CD4-positive, alpha-beta memory T cell (primary cell): ENCODE measurements at regions not wholly inside any gene's neighbourhood (a gene's known extent, or its start where the extent isn't known, plus 50 kb on each side); places are given as distances from the start of the nearest gene placed in this dataset.

Experiments
- CTCF ChIA-PET: fragments of 350-600 bp; sonication (Branson Sonifier 250); formaldehyde crosslinking; loops from one replicate; lab custom pipeline; 2021; ENCODE audit warnings: inconsistent platforms; ENCODE audit not compliant: partially characterized antibody; lab: Charles Lee
- POLR2A ChIA-PET: fragments of 350-600 bp; sonication (Branson Sonifier 250); formaldehyde crosslinking; loops from one replicate; lab custom pipeline; 2021; ENCODE audit not compliant: partially characterized antibody; lab: Charles Lee
- DNase-seq, 5 donors: peaks; one replicate each; pipeline versions ENCODE4 v3.0.0 to v3.0.0-alpha.2; 2020 to 2022; ENCODE audit warnings: mixed read lengths in 1 of 5
- H3K27ac ChIP-seq: one replicate; pipeline ENCODE4 v1.7.0; 2013; ENCODE audit warnings: low read depth, low read length
- H3K27me3 ChIP-seq: 2 replicates; pipeline ENCODE4 v1.7.0; 2013; ENCODE audit warnings: mild to moderate bottlenecking, low read length, moderate library complexity; ENCODE audit not compliant: insufficient read depth
- H3K36me3 ChIP-seq: 2 replicates; pipeline ENCODE4 v1.7.0; 2013; ENCODE audit warnings: mild to moderate bottlenecking, low read length, moderate library complexity; ENCODE audit not compliant: insufficient read depth
- H3K4me1 ChIP-seq: 2 replicates; pipeline ENCODE4 v1.7.0; 2013; ENCODE audit warnings: mild to moderate bottlenecking, low read length, moderate library complexity; ENCODE audit not compliant: insufficient read depth
- H3K4me3 ChIP-seq, 2 donors: one replicate each; pipeline ENCODE4 v1.7.0; 2013; ENCODE audit warnings: low read length in 2 of 2, mild to moderate bottlenecking in 1 of 2
- H3K9me3 ChIP-seq, 2 donors: one replicate each; pipeline ENCODE4 v1.7.0; 2013; ENCODE audit warnings: low read length in 2 of 2, control low read depth in 1 of 2; ENCODE audit not compliant: control insufficient read depth in 1 of 2
- H3K27ac Mint-ChIP-seq, 7 donors: one replicate each; pipeline ENCODE4 v1.8.0; 2020 to 2021; ENCODE audit warnings: mixed read lengths in 7 of 7, mild to moderate bottlenecking in 6 of 7, inconsistent platforms in 3 of 7, moderate library complexity in 3 of 7
- H3K27me3 Mint-ChIP-seq, 2 donors: one replicate each; pipeline ENCODE4 v1.8.0; 2020 to 2021; ENCODE audit warnings: mixed read lengths in 2 of 2
- H3K36me3 Mint-ChIP-seq, 2 donors: one replicate each; pipeline ENCODE4 v1.8.0; 2020 to 2021; ENCODE audit warnings: mixed read lengths in 2 of 2, inconsistent platforms in 1 of 2, mild to moderate bottlenecking in 1 of 2
- H3K4me1 Mint-ChIP-seq, 4 donors: one replicate each; pipeline ENCODE4 v1.8.0; 2020 to 2021; ENCODE audit warnings: mixed read lengths in 4 of 4, mild to moderate bottlenecking in 1 of 4
- H3K4me3 Mint-ChIP-seq, 8 donors: one replicate each; pipeline ENCODE4 v1.8.0; 2020 to 2021; ENCODE audit warnings: mixed read lengths in 8 of 8, mild to moderate bottlenecking in 7 of 8, moderate library complexity in 6 of 8, inconsistent platforms in 3 of 8
- H3K9me3 Mint-ChIP-seq, 8 donors: one replicate each; pipeline ENCODE4 v1.8.0; 2020 to 2021; ENCODE audit warnings: mixed read lengths in 8 of 8, mild to moderate bottlenecking in 5 of 8, inconsistent platforms in 3 of 8, moderate library complexity in 1 of 8
- intact Hi-C: fragments of 100-400 bp; cut with micrococcal nuclease; formaldehyde crosslinking; loops from one replicate; pipeline ENCODE4 v1.15.1; 2023

- intact Hi-C loops = no loop called here
- H3K4me1 ChIP-seq = no peaks in the 10 kb centered on the region
- Mint-ChIP-seq H3K4me1 (peaks cover 0 to 11% (median 1%) of the 10 kb centered on the region in 4 donors), H3K27ac (no peak overlapping the region), H3K27me3 (peaks cover 6 to 23% of the 10 kb centered on the region in 2 donors), H3K4me3 (no peak overlapping the region), H3K9me3 (peaks cover 0 to 13% (median 9%) of the 10 kb centered on the region in 8 donors), H3K36me3 (no peaks in the 10 kb centered on the region)
- H3K27ac ChIP-seq = no peak overlapping the region
- H3K4me3 ChIP-seq = no peak overlapping the region
- POLR2A ChIA-PET = no interaction called here
- H3K9me3 ChIP-seq = peaks cover 0 to 4% of the 10 kb centered on the region in 2 donors
- H3K36me3 ChIP-seq = no peaks in the 10 kb centered on the region
- peak in 1 of 5 donors; percentile 16 for DNase-seq
- H3K27me3 ChIP-seq = no peaks in the 10 kb centered on the region
- CTCF ChIA-PET = no interaction called here
These were observed 499.6 kb downstream of the BRD1 start for GRCh38 chr22:49328118-49328475.

- peaks cover 8 to 22% of the 10 kb centered on the region in 2 donors for H3K27me3 Mint-ChIP-seq
- peaks cover 0 to 11% (median 1%) of the 10 kb centered on the region in 4 donors for H3K4me1 Mint-ChIP-seq
- DNase-seq = no peak
- POLR2A ChIA-PET = no interaction called here
- no peak overlapping the region for H3K4me3 ChIP-seq
- CTCF ChIA-PET = no interaction called here
- H3K27ac ChIP-seq = no peak overlapping the region
- H3K4me3 Mint-ChIP-seq = no peak overlapping the region
- no peaks in the 10 kb centered on the region for H3K36me3 ChIP-seq
- intact Hi-C loops = no loop called here
- no peaks in the 10 kb centered on the region for H3K4me1 ChIP-seq
- H3K27me3 ChIP-seq = no peaks in the 10 kb centered on the region
- no peaks in the 10 kb centered on the region for H3K36me3 Mint-ChIP-seq
- no peak overlapping the region for H3K27ac Mint-ChIP-seq
- peaks cover 0 to 4% of the 10 kb centered on the region in 2 donors for H3K9me3 ChIP-seq
- H3K9me3 Mint-ChIP-seq = peaks cover 0 to 13% (median 9%) of the 10 kb centered on the region in 8 donors
These were observed 500.1 kb downstream of the BRD1 start for GRCh38 chr22:49327411-49328117.

GRCh38 chr22:49326558-49326957 is 501.1 kb downstream of the BRD1 start:
- Mint-ChIP-seq H3K4me1 (peaks cover 0 to 11% (median 1%) of the 10 kb centered on the region in 4 donors), H3K27ac (no peak overlapping the region), H3K9me3 (peaks cover 0 to 13% (median 9%) of the 10 kb centered on the region in 8 donors), H3K36me3 (no peaks in the 10 kb centered on the region), H3K27me3 (peaks cover 17 to 19% of the 10 kb centered on the region in 2 donors), H3K4me3 (peak overlapping the region in 1 of 8 donors; percentile 26)
- peaks cover 0 to 4% of the 10 kb centered on the region in 2 donors for H3K9me3 ChIP-seq
- H3K27me3 ChIP-seq = no peaks in the 10 kb centered on the region
- DNase-seq = no peak
- intact Hi-C loops = no loop called here
- H3K4me3 ChIP-seq = no peak overlapping the region
- H3K4me1 ChIP-seq = no peaks in the 10 kb centered on the region
- H3K27ac ChIP-seq = no peak overlapping the region
- POLR2A ChIA-PET = no interaction called here
- CTCF ChIA-PET = interaction anchor here (1.0 kb wide), 1 partner anchor 21 kb away, joined by 3 read pairs; no protein-coding TSS in a partner anchor
- H3K36me3 ChIP-seq = no peaks in the 10 kb centered on the region

- no peak overlapping the region for H3K4me3 Mint-ChIP-seq
- peaks cover 0 to 4% of the 10 kb centered on the region in 2 donors for H3K9me3 ChIP-seq
- intact Hi-C loops = no loop called here
- peaks cover 0 to 13% (median 9%) of the 10 kb centered on the region in 8 donors for H3K9me3 Mint-ChIP-seq
- H3K27ac ChIP-seq = no peak overlapping the region
- no peak overlapping the region for H3K27ac Mint-ChIP-seq
- H3K27me3 Mint-ChIP-seq = peaks cover 19 to 20% of the 10 kb centered on the region in 2 donors
- ChIA-PET POLR2A (no interaction called here), CTCF (interaction anchor here (1.0 kb wide), 1 partner anchor 21 kb away, joined by 3 read pairs; no protein-coding TSS in a partner anchor)
- H3K36me3 Mint-ChIP-seq = no peaks in the 10 kb centered on the region
- H3K4me3 ChIP-seq = no peak overlapping the region
- H3K4me1 ChIP-seq = no peaks in the 10 kb centered on the region
- no peak for DNase-seq
- H3K27me3 ChIP-seq = no peaks in the 10 kb centered on the region
- H3K36me3 ChIP-seq = no peaks in the 10 kb centered on the region
- H3K4me1 Mint-ChIP-seq = peaks cover 0 to 11% (median 1%) of the 10 kb centered on the region in 4 donors
These were observed 501.9 kb downstream of the BRD1 start for GRCh38 chr22:49325531-49326395.

- peaks cover 0 to 13% (median 9%) of the 10 kb centered on the region in 8 donors for H3K9me3 Mint-ChIP-seq
- H3K4me1 ChIP-seq = no peaks in the 10 kb centered on the region
- H3K4me3 Mint-ChIP-seq = peak overlapping the region in 3 of 8 donors; percentile 5 to 66 (median 39)
- no peak overlapping the region for H3K27ac ChIP-seq
- H3K4me3 ChIP-seq = no peak overlapping the region
- H3K27me3 ChIP-seq = no peaks in the 10 kb centered on the region
- no peak for DNase-seq
- ChIA-PET POLR2A (no interaction called here), CTCF (interaction anchor here (0.6 kb wide), 1 partner anchor 15 kb away, joined by 5 read pairs; no protein-coding TSS in a partner anchor)
- intact Hi-C loops = no loop called here
- H3K4me1 Mint-ChIP-seq = peaks cover 0 to 11% (median 1%) of the 10 kb centered on the region in 4 donors
- H3K27ac Mint-ChIP-seq = no peak overlapping the region
- H3K9me3 ChIP-seq = peaks cover 0 to 4% of the 10 kb centered on the region in 2 donors
- H3K36me3 Mint-ChIP-seq = no peaks in the 10 kb centered on the region
- no peaks in the 10 kb centered on the region for H3K36me3 ChIP-seq
- H3K27me3 Mint-ChIP-seq = peaks cover 20 to 24% of the 10 kb centered on the region in 2 donors
These were observed 502.9 kb downstream of the BRD1 start for GRCh38 chr22:49324527-49325491.

GRCh38 chr22:49323751-49324415 is 503.8 kb downstream of the BRD1 start:
- Histone ChIP-seq H3K4me3 (no peak overlapping the region), H3K9me3 (peaks cover 0 to 4% of the 10 kb centered on the region in 2 donors), H3K27me3 (peaks cover 3% of the 10 kb centered on the region), H3K36me3 (no peaks in the 10 kb centered on the region), H3K27ac (no peak overlapping the region), H3K4me1 (no peaks in the 10 kb centered on the region)
- DNase-seq = no peak
- ChIA-PET POLR2A (no interaction called here), CTCF (no interaction called here)
- intact Hi-C loops = no loop called here
- no peak overlapping the region for H3K27ac Mint-ChIP-seq
- H3K4me1 Mint-ChIP-seq = peaks cover 0 to 11% (median 4%) of the 10 kb centered on the region in 4 donors
- H3K27me3 Mint-ChIP-seq = peaks cover 25 to 30% of the 10 kb centered on the region in 2 donors
- no peak overlapping the region for H3K4me3 Mint-ChIP-seq
- H3K36me3 Mint-ChIP-seq = no peaks in the 10 kb centered on the region
- peaks cover 0 to 13% (median 9%) of the 10 kb centered on the region in 8 donors for H3K9me3 Mint-ChIP-seq
